ENCODE measurements at regions not wholly inside any gene's neighbourhood (a gene's known extent, or its start where the extent isn't known, plus 50 kb on each side); places are given as distances from the start of the nearest gene placed in this dataset.

DNA sequence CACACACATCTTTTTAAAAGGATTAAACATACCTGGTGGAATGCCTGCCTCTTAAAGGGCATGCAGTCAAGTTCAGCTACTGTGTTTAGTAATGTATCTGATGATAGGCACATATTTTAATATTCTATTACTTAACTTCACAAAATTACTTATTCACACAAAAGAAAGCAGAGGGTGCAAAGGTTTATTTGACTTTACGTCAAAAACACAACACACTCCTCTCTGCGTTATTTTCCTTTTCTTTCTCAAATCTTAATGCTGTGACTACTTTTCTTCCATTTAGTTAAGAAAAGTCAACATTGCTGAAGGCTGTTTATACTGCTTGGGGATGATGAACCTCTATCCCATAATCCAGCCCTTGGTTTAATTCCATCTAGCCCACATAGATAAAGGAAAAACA, 127.9 kb upstream of the ST6GAL2 start:
- Histone ChIP-seq H2AFZ (ENCODE audit: insufficient read depth, low read depth, low read length, poor library complexity, severe bottlenecking) (no peak overlapping the region), H3K4me3 (replicated peaks in 1 of 3; ENCODE audit: low read depth in 2 of 3, low read length in 3 of 3) (no peak overlapping the region), H3K9ac (ENCODE audit: insufficient read depth, low read length, poor library complexity, severe bottlenecking) (no peak overlapping the region), H4K20me1 (ENCODE audit: insufficient read depth, low read length) (no peaks in the 10 kb centered on the region), H3K36me3 (replicated peaks in 1 of 2; ENCODE audit: control insufficient read depth in 1 of 2, insufficient read depth in 2 of 2, low read length in 2 of 2) (no peaks in the 10 kb centered on the region), H3K79me2 (ENCODE audit: insufficient read depth, low read length) (no peaks in the 10 kb centered on the region), H3K9me3 (replicated peaks in 1 of 2; ENCODE audit: control insufficient read depth in 1 of 2, insufficient read depth in 1 of 2, low read length in 2 of 2) (peaks cover 0 to 1% of the 10 kb centered on the region in 2 donors), H3K4me2 (replicated peaks; ENCODE audit: extremely low read depth, low read length, poor library complexity, severe bottlenecking) (no peak overlapping the region), H3K27ac (ENCODE audit: low read depth in 1 of 2, low read length in 2 of 2) (no peak overlapping the region), H3K27me3 (ENCODE audit: control insufficient read depth in 2 of 2, insufficient read depth in 2 of 2, low read length in 2 of 2) (no peaks in the 10 kb centered on the region), H3K4me1 (ENCODE audit: control insufficient read depth in 1 of 2, insufficient read depth in 2 of 2, low read length in 2 of 2) (no peaks in the 10 kb centered on the region)
- H3K36me3 Mint-ChIP-seq = no peaks in the 10 kb centered on the region
- H3K4me3 Mint-ChIP-seq = no peak overlapping the region
- intact Hi-C loops (cut with micrococcal nuclease) = no loop called here
- H3K27me3 Mint-ChIP-seq (ENCODE audit: low read depth in 3 of 3) = peaks cover 0 to 2% (median 0%) of the 10 kb centered on the region in 3 donors
- TF ChIP-seq, protein P1, sequence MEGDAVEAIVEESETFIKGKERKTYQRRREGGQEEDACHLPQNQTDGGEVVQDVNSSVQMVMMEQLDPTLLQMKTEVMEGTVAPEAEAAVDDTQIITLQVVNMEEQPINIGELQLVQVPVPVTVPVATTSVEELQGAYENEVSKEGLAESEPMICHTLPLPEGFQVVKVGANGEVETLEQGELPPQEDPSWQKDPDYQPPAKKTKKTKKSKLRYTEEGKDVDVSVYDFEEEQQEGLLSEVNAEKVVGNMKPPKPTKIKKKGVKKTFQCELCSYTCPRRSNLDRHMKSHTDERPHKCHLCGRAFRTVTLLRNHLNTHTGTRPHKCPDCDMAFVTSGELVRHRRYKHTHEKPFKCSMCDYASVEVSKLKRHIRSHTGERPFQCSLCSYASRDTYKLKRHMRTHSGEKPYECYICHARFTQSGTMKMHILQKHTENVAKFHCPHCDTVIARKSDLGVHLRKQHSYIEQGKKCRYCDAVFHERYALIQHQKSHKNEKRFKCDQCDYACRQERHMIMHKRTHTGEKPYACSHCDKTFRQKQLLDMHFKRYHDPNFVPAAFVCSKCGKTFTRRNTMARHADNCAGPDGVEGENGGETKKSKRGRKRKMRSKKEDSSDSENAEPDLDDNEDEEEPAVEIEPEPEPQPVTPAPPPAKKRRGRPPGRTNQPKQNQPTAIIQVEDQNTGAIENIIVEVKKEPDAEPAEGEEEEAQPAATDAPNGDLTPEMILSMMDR (IDR thresholded peaks at IDR 0.05) = no peak
- no CpG with 5 or more reads among the region's 2 CpGs for WGBS (ENCODE audit: insufficient coverage)
- no peak for DNase-seq
- peaks cover 0 to 8% (median 4%) of the 10 kb centered on the region in 7 donors for H3K9me3 Mint-ChIP-seq
- no peak overlapping the region for H3K27ac Mint-ChIP-seq
- H3K4me1 Mint-ChIP-seq = no peaks in the 10 kb centered on the region

DNA sequence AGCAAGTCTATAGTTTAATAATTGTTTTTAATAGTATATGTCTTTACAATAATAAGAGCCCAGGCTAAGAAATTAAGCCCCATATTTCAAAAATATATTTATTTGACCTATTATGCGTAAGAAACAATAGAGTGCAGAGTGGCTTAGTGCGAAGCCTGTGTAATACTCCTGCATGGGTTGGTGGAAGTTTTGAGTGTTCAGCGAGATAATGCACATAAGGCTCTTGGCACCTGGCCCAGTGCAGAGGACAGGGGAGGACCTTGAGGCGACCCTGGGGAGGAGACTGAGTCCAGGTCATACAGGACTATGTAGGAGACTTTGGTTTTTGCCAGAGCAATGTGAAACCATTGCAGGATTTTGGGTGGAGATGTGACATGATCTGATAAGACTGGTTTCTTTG, 132.4 kb upstream of the ST6GAL2 start:
- Histone ChIP-seq H2AFZ (ENCODE audit: insufficient read depth, low read depth, low read length, poor library complexity, severe bottlenecking) (no peak overlapping the region), H3K9me3 (replicated peaks in 1 of 2; ENCODE audit: control insufficient read depth in 1 of 2, insufficient read depth in 1 of 2, low read length in 2 of 2) (peaks cover 0 to 7% of the 10 kb centered on the region in 2 donors), H3K4me2 (replicated peaks; ENCODE audit: extremely low read depth, low read length, poor library complexity, severe bottlenecking) (no peak overlapping the region), H3K27ac (ENCODE audit: low read depth in 1 of 2, low read length in 2 of 2) (no peak overlapping the region), H4K20me1 (ENCODE audit: insufficient read depth, low read length) (no peaks in the 10 kb centered on the region), H3K79me2 (ENCODE audit: insufficient read depth, low read length) (no peaks in the 10 kb centered on the region), H3K27me3 (ENCODE audit: control insufficient read depth in 2 of 2, insufficient read depth in 2 of 2, low read length in 2 of 2) (no peaks in the 10 kb centered on the region), H3K4me1 (ENCODE audit: control insufficient read depth in 1 of 2, insufficient read depth in 2 of 2, low read length in 2 of 2) (no peaks in the 10 kb centered on the region), H3K9ac (ENCODE audit: insufficient read depth, low read length, poor library complexity, severe bottlenecking) (no peak overlapping the region), H3K4me3 (replicated peaks in 1 of 3; ENCODE audit: low read depth in 2 of 3, low read length in 3 of 3) (no peak overlapping the region), H3K36me3 (replicated peaks in 1 of 2; ENCODE audit: control insufficient read depth in 1 of 2, insufficient read depth in 2 of 2, low read length in 2 of 2) (no peaks in the 10 kb centered on the region)
- no peak overlapping the region for H3K27ac Mint-ChIP-seq
- no peak overlapping the region for H3K4me3 Mint-ChIP-seq
- TF ChIP-seq, protein P1 (IDR thresholded peaks at IDR 0.05) = no peak
- intact Hi-C loops (cut with micrococcal nuclease) = no loop called here
- no peaks in the 10 kb centered on the region for H3K36me3 Mint-ChIP-seq
- H3K4me1 Mint-ChIP-seq = no peaks in the 10 kb centered on the region
- DNase-seq = no peak
- H3K9me3 Mint-ChIP-seq = peaks cover 1 to 12% (median 6%) of the 10 kb centered on the region in 7 donors
- 86% methylated on average over 3 of the region's 4 CpGs for WGBS (ENCODE audit: insufficient coverage)
- peaks cover 0 to 2% (median 0%) of the 10 kb centered on the region in 3 donors for H3K27me3 Mint-ChIP-seq (ENCODE audit: low read depth in 3 of 3)

All from CD14-positive monocyte (primary cell).